ENCODE measurements at regions not wholly inside any gene's neighbourhood (a gene's known extent, or its start where the extent isn't known, plus 50 kb on each side); places are given as distances from the start of the nearest gene placed in this dataset.

- TF ChIP-seq, protein P1, sequence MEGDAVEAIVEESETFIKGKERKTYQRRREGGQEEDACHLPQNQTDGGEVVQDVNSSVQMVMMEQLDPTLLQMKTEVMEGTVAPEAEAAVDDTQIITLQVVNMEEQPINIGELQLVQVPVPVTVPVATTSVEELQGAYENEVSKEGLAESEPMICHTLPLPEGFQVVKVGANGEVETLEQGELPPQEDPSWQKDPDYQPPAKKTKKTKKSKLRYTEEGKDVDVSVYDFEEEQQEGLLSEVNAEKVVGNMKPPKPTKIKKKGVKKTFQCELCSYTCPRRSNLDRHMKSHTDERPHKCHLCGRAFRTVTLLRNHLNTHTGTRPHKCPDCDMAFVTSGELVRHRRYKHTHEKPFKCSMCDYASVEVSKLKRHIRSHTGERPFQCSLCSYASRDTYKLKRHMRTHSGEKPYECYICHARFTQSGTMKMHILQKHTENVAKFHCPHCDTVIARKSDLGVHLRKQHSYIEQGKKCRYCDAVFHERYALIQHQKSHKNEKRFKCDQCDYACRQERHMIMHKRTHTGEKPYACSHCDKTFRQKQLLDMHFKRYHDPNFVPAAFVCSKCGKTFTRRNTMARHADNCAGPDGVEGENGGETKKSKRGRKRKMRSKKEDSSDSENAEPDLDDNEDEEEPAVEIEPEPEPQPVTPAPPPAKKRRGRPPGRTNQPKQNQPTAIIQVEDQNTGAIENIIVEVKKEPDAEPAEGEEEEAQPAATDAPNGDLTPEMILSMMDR (IDR thresholded peaks at IDR 0.05), result no peak
- TF ChIP-seq POLR2AphosphoS5 (IDR thresholded peaks at IDR 0.05), result no peak
Measured at GRCh38 chr7:70846208-70846607, 285.7 kb upstream of the GALNT17 start.
